Neural crest cell (in vitro differentiated cells): ENCODE measurements at regions not wholly inside any gene's neighbourhood (a gene's known extent, or its start where the extent isn't known, plus 50 kb on each side); places are given as distances from the start of the nearest gene placed in this dataset.
A peak's percentile ranks its signal among the peaks of the same experiment; 100 is the strongest.

Source experiments
- DNase-seq: peaks from one replicate; pipeline ENCODE4 v3.0.0; 2021; ENCODE audit warnings: low read depth, mixed read lengths, low spot score
- H3K27ac Mint-ChIP-seq: one replicate; pipeline ENCODE4 v1.8.0; 2021; ENCODE audit warnings: mild to moderate bottlenecking, mixed read lengths; ENCODE audit not compliant: unreplicated experiment
- H3K27me3 Mint-ChIP-seq: 2 replicates; pipeline ENCODE4 v1.8.0; 2021; ENCODE audit warnings: low read depth, mild to moderate bottlenecking, mixed read lengths
- H3K36me3 Mint-ChIP-seq: 2 replicates; pipeline ENCODE4 v1.8.0; 2021; ENCODE audit warnings: low read depth, mild to moderate bottlenecking, mixed read lengths
- H3K4me1 Mint-ChIP-seq: 2 replicates; pipeline ENCODE4 v1.8.0; 2021; ENCODE audit warnings: mixed read lengths
- H3K4me3 Mint-ChIP-seq: one replicate; pipeline ENCODE4 v1.8.0; 2021; ENCODE audit warnings: mild to moderate bottlenecking, mixed read lengths
- H3K9me3 Mint-ChIP-seq: 2 replicates; pipeline ENCODE4 v1.8.0; 2021; ENCODE audit warnings: mixed read lengths
- TF ChIP-seq, protein P1 (sequence below): fragments of 200-600 bp; sonication (generic); conservative IDR thresholded peaks from 2 replicates; pipeline ENCODE4 v1.5.0; 2021; ENCODE audit warnings: antibody characterized with exemption, mild to moderate bottlenecking

DNA sequence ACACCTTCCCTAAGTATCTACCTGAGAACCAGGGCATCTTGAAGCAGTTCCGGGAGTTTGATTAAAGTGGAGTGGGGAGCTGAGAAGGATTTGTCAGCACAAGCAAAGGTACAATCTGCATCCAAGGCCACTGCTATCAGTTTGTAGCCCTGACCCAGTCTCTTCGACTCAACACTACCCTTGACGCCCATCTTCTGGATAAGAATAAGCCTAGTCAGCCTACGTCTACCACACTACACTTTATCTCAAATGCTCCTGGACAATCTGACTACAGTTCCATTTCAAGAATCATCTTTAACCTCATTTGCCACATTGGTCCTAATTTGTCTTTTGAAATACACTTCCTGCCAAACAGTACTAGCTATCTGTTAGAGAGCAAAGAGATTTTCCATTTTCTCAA is 134.1 kb upstream of the C1GALT1 start:
- no peak overlapping the region for H3K4me3 Mint-ChIP-seq
- no peaks in the 10 kb centered on the region for H3K36me3 Mint-ChIP-seq
- no peaks in the 10 kb centered on the region for H3K4me1 Mint-ChIP-seq
- H3K9me3 Mint-ChIP-seq = peaks cover 6% of the 10 kb centered on the region
- TF ChIP-seq, protein P1, sequence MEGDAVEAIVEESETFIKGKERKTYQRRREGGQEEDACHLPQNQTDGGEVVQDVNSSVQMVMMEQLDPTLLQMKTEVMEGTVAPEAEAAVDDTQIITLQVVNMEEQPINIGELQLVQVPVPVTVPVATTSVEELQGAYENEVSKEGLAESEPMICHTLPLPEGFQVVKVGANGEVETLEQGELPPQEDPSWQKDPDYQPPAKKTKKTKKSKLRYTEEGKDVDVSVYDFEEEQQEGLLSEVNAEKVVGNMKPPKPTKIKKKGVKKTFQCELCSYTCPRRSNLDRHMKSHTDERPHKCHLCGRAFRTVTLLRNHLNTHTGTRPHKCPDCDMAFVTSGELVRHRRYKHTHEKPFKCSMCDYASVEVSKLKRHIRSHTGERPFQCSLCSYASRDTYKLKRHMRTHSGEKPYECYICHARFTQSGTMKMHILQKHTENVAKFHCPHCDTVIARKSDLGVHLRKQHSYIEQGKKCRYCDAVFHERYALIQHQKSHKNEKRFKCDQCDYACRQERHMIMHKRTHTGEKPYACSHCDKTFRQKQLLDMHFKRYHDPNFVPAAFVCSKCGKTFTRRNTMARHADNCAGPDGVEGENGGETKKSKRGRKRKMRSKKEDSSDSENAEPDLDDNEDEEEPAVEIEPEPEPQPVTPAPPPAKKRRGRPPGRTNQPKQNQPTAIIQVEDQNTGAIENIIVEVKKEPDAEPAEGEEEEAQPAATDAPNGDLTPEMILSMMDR = no peak
- no peak overlapping the region for H3K27ac Mint-ChIP-seq
- no peaks in the 10 kb centered on the region for H3K27me3 Mint-ChIP-seq
- no peak for DNase-seq

DNA sequence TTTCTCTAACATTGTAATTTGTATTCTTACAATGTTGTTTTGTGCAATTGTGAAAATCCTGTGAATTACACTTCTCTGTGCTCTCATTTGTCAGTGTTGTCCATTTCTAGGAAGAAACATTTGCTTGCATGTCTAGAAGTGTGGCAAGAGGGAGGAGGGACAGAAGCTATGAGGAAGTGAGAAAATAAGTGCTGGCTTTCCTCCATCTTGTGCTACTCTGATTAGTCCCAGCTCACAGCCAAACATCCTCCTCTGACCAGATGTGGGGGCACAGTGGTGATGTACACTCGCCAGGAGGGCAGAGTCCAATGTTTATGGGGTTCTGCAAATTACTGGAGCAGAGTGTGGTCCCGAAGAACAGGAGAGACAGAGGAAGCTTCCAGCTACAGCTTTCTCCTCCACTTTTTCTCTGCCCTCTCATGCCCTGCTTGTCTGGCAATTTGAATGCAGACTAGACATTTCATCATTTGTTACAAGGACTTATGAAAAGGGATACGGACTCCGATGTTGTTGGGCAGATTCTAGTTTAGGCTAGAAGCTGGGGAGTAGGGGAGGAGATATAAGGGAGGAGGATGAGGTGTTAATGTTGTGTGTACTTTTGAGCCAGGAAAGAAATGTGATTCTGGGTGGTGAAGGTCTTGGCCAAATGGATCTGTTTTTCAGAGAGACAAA is 131.0 kb upstream of the C1GALT1 start:
- peak overlapping the region; percentile 83 for H3K27ac Mint-ChIP-seq
- TF ChIP-seq, protein P1 = no peak
- no peaks in the 10 kb centered on the region for H3K36me3 Mint-ChIP-seq
- H3K9me3 Mint-ChIP-seq = peaks cover 2% of the 10 kb centered on the region
- H3K4me3 Mint-ChIP-seq = no peak overlapping the region
- H3K4me1 Mint-ChIP-seq = no peaks in the 10 kb centered on the region
- peaks cover 7% of the 10 kb centered on the region for H3K27me3 Mint-ChIP-seq
- DNase-seq = no peak

DNA sequence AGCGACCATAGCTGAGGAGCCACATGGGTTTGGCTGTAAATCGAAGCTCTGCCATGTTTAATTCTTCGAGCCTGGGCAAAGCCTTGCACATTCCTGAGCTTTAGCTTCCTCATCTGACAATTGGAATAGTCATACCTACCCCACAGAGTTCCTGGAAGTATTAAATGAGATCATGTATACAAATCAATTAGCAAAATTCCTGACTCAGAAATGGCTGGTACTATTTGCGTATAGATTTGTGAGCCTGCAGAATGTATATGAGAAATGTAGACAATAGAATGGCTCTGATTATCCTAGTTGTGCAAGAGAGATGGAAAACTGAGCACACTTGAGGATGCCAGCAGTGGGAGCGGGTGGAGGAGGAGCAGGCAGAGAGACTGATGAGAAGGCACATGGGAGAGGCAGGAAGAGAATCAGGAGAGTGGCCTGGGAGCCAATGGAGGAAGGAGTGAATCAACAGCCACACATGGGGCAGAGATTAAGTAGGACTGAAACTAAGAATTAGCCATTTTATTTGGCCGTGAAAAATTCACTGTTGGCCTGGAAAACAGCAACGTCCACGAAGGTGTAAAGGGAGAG is 128.0 kb upstream of the C1GALT1 start:
- peaks cover 19% of the 10 kb centered on the region for H3K27me3 Mint-ChIP-seq
- H3K27ac Mint-ChIP-seq = no peak overlapping the region

DNA sequence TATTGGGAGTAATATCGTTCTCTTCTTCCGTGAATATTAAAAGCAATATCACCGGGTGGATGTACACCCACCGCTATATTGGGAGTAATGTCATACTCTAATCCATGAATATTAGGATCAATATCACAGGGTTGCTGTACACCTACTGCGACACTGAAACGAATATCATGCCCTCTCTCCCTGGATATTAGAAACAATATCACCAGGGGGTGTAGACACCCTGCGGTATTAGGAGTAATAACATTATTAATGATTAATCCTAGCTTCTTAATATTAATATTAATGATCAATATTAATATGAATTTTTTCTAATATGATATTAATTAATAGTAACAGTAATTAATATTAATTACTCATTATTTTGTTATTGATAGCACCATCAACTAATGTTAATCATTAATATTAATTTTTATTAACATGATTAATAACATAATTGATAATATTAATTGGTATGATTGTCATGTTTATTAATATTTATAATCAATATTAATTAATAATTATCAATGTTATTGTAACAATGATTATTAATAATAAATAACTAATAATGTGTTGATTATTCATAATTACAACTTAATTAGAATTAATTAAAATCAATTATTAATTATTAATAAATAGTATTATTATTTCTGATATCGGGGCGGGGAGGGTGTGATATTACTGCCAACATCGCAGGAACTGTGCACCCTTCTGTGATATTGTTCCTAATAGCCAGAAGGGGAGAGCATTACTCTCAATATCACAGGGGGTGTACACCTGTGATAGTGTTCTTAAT is 121.3 kb upstream of the C1GALT1 start:
- Mint-ChIP-seq H3K9me3 (no peaks in the 10 kb centered on the region), H3K4me1 (no peaks in the 10 kb centered on the region), H3K27ac (no peak overlapping the region), H3K36me3 (peaks cover 2% of the 10 kb centered on the region), H3K27me3 (peaks cover 29% of the 10 kb centered on the region), H3K4me3 (no peak overlapping the region)
- TF ChIP-seq, protein P1 = no peak
- no peak for DNase-seq

More for the DNA sequence above, 128.0 kb upstream of the C1GALT1 start:
- Mint-ChIP-seq H3K4me3 (no peak overlapping the region), H3K9me3 (no peaks in the 10 kb centered on the region), H3K36me3 (no peaks in the 10 kb centered on the region), H3K4me1 (no peaks in the 10 kb centered on the region)
- no peak for DNase-seq
- TF ChIP-seq, protein P1 = no peak

DNA sequence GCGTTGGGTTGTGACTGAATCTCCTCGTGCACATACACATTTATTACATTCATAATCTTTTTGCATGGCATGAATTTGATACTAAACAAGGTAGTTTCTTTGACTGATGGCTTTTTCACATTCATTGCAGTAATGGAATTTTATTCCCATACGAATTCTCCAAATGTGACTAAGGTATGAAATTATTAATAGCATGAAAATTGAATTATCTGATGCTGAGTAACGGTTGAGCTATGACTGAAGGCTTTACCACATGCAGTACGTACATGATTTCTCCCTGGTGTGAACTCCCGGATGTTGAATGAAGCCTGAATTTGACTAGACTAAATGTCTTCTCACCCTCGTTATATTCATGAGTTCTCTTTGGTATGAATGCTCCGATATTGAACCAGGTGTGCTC is 104.4 kb upstream of the C1GALT1 start:
- Mint-ChIP-seq H3K27me3 (peaks cover 4% of the 10 kb centered on the region), H3K9me3 (peaks cover 5% of the 10 kb centered on the region), H3K4me3 (no peak overlapping the region), H3K27ac (no peak overlapping the region), H3K4me1 (no peaks in the 10 kb centered on the region), H3K36me3 (no peaks in the 10 kb centered on the region)
- TF ChIP-seq, protein P1 = no peak
- no peak for DNase-seq
